ENCODE measurements at regions not wholly inside any gene's neighbourhood (a gene's known extent, or its start where the extent isn't known, plus 50 kb on each side); places are given as distances from the start of the nearest gene placed in this dataset.

DNA sequence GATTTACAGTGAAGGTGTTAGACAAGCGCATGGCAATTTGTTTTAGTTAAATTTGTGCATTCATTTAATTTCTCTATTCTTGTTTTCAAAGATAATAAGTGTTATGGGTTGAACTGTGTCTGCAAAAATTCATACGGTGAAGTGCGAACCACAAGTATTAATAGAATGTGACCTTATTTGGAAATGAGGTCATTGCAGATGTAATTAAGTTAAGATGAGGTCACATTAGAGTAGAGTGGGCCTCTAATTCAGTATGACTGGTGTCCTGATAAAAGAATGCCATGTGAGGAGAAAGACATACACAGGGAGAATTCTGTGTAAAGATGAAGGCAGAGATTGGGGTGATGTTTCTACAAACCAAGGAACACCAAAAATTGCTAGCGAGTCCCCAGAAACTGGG, 158.8 kb upstream of the SEMA3E start:
- no peaks in the 10 kb centered on the region for H3K4me1 ChIP-seq
- H3K4me2 ChIP-seq = no peak overlapping the region

DNA sequence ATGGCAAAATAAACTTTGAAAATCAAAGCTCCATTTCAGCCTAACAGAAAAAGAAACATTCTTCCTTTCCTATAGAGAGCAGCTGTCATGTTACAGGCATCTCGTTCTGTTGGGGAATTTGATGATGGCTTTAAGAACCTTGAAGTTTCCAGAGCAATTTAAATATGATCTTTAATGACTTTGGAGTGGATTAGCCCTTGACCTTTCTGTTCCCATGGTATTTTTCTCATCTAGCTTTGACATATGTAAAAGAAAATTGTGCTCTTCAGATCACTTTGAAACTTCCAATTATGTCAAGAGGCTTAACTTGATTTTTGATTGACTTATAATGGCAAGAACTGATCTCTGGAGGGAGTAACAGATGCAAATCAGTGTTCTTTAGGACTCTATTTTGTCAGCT, 157.6 kb upstream of the SEMA3E start:
- H3K27ac ChIP-seq = no peak overlapping the region
- H3K4me2 ChIP-seq = no peak overlapping the region
- H4K20me1 ChIP-seq = no peaks in the 10 kb centered on the region
- H3K9ac ChIP-seq = no peak overlapping the region
- no peaks in the 10 kb centered on the region for H3K27me3 ChIP-seq
- no peaks in the 10 kb centered on the region for H3K9me3 ChIP-seq
- no peaks in the 10 kb centered on the region for H3K4me1 ChIP-seq
- H3K36me3 ChIP-seq = no peaks in the 10 kb centered on the region
- TF ChIP-seq Cebpa-rat (IDR thresholded peaks at IDR 0.05) = no peak
- no peak overlapping the region for H3K4me3 ChIP-seq

More for the DNA sequence above, 158.8 kb upstream of the SEMA3E start:
- H3K4me3 ChIP-seq = no peak overlapping the region
- H3K36me3 ChIP-seq = no peaks in the 10 kb centered on the region
- TF ChIP-seq Cebpa-rat (IDR thresholded peaks at IDR 0.05) = no peak
- H4K20me1 ChIP-seq = no peaks in the 10 kb centered on the region
- no peaks in the 10 kb centered on the region for H3K9me3 ChIP-seq
- no peak overlapping the region for H3K27ac ChIP-seq
- H3K27me3 ChIP-seq = no peaks in the 10 kb centered on the region
- H3K9ac ChIP-seq = no peak overlapping the region

GRCh38 chr7:83799333-83799732, 150.4 kb upstream of the SEMA3E start:
- H3K9me3 ChIP-seq = no peaks in the 10 kb centered on the region
- H3K27ac ChIP-seq = no peak overlapping the region
- no peak overlapping the region for H3K4me3 ChIP-seq
- no peak for TF ChIP-seq Cebpa-rat (IDR thresholded peaks at IDR 0.05)
- H3K27me3 ChIP-seq = no peaks in the 10 kb centered on the region
- H3K4me2 ChIP-seq = no peak overlapping the region
- H3K9ac ChIP-seq = no peak overlapping the region
- H3K4me1 ChIP-seq = no peaks in the 10 kb centered on the region
- H3K36me3 ChIP-seq = no peaks in the 10 kb centered on the region
- no peaks in the 10 kb centered on the region for H4K20me1 ChIP-seq

GRCh38 chr7:83798489-83798888, 149.6 kb upstream of the SEMA3E start:
- no peaks in the 10 kb centered on the region for H3K27me3 ChIP-seq
- no peak overlapping the region for H3K4me2 ChIP-seq
- H3K9me3 ChIP-seq = no peaks in the 10 kb centered on the region
- no peak for TF ChIP-seq Cebpa-rat (IDR thresholded peaks at IDR 0.05)
- H3K36me3 ChIP-seq = no peaks in the 10 kb centered on the region
- no peak overlapping the region for H3K9ac ChIP-seq
- no peak overlapping the region for H3K27ac ChIP-seq
- H3K4me1 ChIP-seq = no peaks in the 10 kb centered on the region
- H4K20me1 ChIP-seq = no peaks in the 10 kb centered on the region
- H3K4me3 ChIP-seq = no peak overlapping the region

- Histone ChIP-seq H3K27ac (no peak overlapping the region), H3K9me3 (no peaks in the 10 kb centered on the region), H3K4me1 (no peaks in the 10 kb centered on the region), H4K20me1 (no peaks in the 10 kb centered on the region), H3K4me2 (no peak overlapping the region), H3K9ac (no peak overlapping the region), H3K27me3 (no peaks in the 10 kb centered on the region), H3K4me3 (no peak overlapping the region), H3K36me3 (no peaks in the 10 kb centered on the region)
- no peak for TF ChIP-seq Cebpa-rat (IDR thresholded peaks at IDR 0.05)
Measured at GRCh38 chr7:83796760-83797159, 147.8 kb upstream of the SEMA3E start.

DNA sequence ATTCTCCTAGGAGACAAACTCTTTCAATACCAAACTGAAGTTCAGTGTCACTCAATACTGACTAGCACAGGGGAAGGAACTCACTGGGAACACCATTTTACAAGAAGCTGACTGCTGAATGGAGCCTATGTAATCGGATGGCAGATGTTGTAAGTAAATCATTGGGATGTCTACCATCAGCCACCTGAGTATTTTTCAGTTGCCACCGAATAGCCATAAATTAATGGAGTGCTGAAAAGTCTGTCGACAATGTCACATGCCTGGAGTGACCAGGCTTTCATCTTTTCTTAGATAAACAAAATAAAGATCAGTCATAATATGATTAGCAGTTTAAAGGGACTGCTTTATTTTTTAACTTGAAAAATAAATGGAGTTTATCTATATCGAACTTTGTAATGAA, 145.9 kb upstream of the SEMA3E start:
- no peaks in the 10 kb centered on the region for H3K36me3 ChIP-seq
- H3K4me1 ChIP-seq = no peaks in the 10 kb centered on the region
- no peak overlapping the region for H3K4me2 ChIP-seq
- no peak overlapping the region for H3K4me3 ChIP-seq
- H4K20me1 ChIP-seq = no peaks in the 10 kb centered on the region
- no peak for TF ChIP-seq Cebpa-rat (IDR thresholded peaks at IDR 0.05)
- H3K27ac ChIP-seq = no peak overlapping the region
- no peaks in the 10 kb centered on the region for H3K9me3 ChIP-seq
- no peaks in the 10 kb centered on the region for H3K27me3 ChIP-seq
- H3K9ac ChIP-seq = no peak overlapping the region

DNA sequence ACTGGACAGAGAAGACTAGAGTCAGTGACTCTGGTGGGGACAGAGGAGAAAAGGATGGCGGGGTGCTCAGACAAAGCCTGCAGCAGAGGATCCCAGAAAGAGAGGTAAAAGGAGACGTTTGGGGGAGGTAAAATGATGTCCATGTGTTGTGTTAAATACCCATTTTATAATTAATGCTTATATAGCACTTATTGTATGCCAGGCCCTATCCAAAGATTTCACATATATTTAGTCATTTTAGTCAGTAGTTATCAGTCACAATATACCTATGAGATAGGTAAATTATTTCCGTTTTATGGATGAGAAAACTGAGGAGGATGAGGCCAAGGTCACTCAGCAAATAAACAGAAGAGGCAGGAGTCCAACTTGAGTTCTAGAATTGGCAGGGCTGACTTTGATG, 144.6 kb upstream of the SEMA3E start:
- Histone ChIP-seq H3K4me1 (no peaks in the 10 kb centered on the region), H3K27ac (no peak overlapping the region), H3K4me3 (no peak overlapping the region), H3K27me3 (no peaks in the 10 kb centered on the region), H3K36me3 (no peaks in the 10 kb centered on the region), H4K20me1 (no peaks in the 10 kb centered on the region), H3K4me2 (no peak overlapping the region), H3K9ac (no peak overlapping the region), H3K9me3 (no peaks in the 10 kb centered on the region)
- TF ChIP-seq Cebpa-rat (IDR thresholded peaks at IDR 0.05) = no peak

- H3K27ac ChIP-seq = no peak overlapping the region
- no peaks in the 10 kb centered on the region for H3K36me3 ChIP-seq
- no peak for TF ChIP-seq Cebpa-rat (IDR thresholded peaks at IDR 0.05)
- no peak overlapping the region for H3K4me3 ChIP-seq
- no peaks in the 10 kb centered on the region for H3K4me1 ChIP-seq
- H3K4me2 ChIP-seq = no peak overlapping the region
- H3K9me3 ChIP-seq = no peaks in the 10 kb centered on the region
- H4K20me1 ChIP-seq = no peaks in the 10 kb centered on the region
- H3K27me3 ChIP-seq = no peaks in the 10 kb centered on the region
- no peak overlapping the region for H3K9ac ChIP-seq
Measured at GRCh38 chr7:83791737-83792136, 142.8 kb upstream of the SEMA3E start.

DNA sequence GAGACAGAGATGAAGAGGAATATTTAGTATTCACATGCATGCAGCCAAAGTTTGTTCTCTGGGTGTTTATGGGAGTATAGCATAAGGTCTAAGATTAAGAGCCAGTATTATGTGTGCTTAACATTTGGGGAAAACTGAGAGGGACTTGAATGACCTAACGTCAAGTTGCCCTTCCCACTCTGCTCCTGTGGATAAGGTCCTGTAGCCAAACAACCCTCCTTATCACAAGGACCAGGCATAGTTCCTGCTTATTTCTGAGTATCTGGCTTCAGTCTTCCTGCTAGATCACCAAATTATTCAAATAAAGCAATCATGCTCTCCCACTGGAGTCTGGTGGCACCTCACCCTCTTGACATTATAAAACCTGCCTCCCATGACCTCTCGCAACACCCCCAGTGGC, 137.9 kb upstream of the SEMA3E start:
- H4K20me1 ChIP-seq = no peaks in the 10 kb centered on the region
- H3K4me2 ChIP-seq = no peak overlapping the region
- H3K36me3 ChIP-seq = no peaks in the 10 kb centered on the region
- H3K9me3 ChIP-seq = no peaks in the 10 kb centered on the region
- no peaks in the 10 kb centered on the region for H3K4me1 ChIP-seq
- H3K4me3 ChIP-seq = no peak overlapping the region
- no peak overlapping the region for H3K9ac ChIP-seq
- H3K27me3 ChIP-seq = no peaks in the 10 kb centered on the region
- no peak overlapping the region for H3K27ac ChIP-seq
- no peak for TF ChIP-seq Cebpa-rat (IDR thresholded peaks at IDR 0.05)

GRCh38 chr7:83782628-83783027, 133.7 kb upstream of the SEMA3E start:
- Histone ChIP-seq H4K20me1 (no peaks in the 10 kb centered on the region), H3K9me3 (no peaks in the 10 kb centered on the region), H3K27ac (no peak overlapping the region), H3K27me3 (no peaks in the 10 kb centered on the region), H3K4me3 (no peak overlapping the region), H3K36me3 (no peaks in the 10 kb centered on the region), H3K4me1 (no peaks in the 10 kb centered on the region), H3K4me2 (no peak overlapping the region), H3K9ac (no peak overlapping the region)
- TF ChIP-seq Cebpa-rat (IDR thresholded peaks at IDR 0.05) = no peak

DNA sequence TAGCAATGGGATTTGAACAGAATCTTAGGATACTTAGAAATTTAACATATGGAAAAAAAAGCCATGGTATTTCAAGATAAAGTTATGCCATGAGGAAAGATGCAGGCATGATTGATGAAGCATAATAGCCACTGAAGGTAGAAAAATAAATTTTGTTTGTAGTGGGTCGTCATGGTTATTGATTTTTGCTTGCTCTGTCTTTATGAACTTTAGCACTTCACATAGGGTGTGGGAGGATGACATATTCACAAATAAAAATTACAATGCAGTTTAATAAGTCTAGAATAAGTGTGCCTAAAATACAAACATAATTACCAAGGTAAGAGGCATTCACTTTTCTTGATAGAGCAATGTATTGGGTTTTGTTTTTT, 129.1 kb upstream of the SEMA3E start:
- H3K9me3 ChIP-seq = no peaks in the 10 kb centered on the region
- no peak overlapping the region for H3K9ac ChIP-seq
- H3K36me3 ChIP-seq = no peaks in the 10 kb centered on the region
- H3K4me3 ChIP-seq = no peak overlapping the region
- TF ChIP-seq Cebpa-rat (IDR thresholded peaks at IDR 0.05) = no peak
- H3K4me2 ChIP-seq = no peak overlapping the region
- H3K4me1 ChIP-seq = no peaks in the 10 kb centered on the region
- H3K27me3 ChIP-seq = no peaks in the 10 kb centered on the region
- no peak overlapping the region for H3K27ac ChIP-seq
- H4K20me1 ChIP-seq = no peaks in the 10 kb centered on the region

All from BLaER1 (cell line).